Kasumi-1 (cell line): ENCODE measurements at regions not wholly inside any gene's neighbourhood (a gene's known extent, or its start where the extent isn't known, plus 50 kb on each side); places are given as distances from the start of the nearest gene placed in this dataset.

ENCODE experiments used
- DNase-seq, 2 experiments: peaks; one replicate each; lab custom pipeline; 2025; lab: John Stamatoyannopoulos, UW

- DNase-seq = no peak
These were observed 307.1 kb downstream of the SEMA3D start for GRCh38 chr7:84879570-84880325.

GRCh38 chr7:84877943-84878570 is 308.8 kb downstream of the SEMA3D start:
- DNase-seq = no peak

- no peak for DNase-seq
These were observed 310.6 kb downstream of the SEMA3D start for GRCh38 chr7:84876061-84876821.

- no peak for DNase-seq
These were observed 321.3 kb downstream of the SEMA3D start for GRCh38 chr7:84865560-84865959.

GRCh38 chr7:84857336-84857735 is 329.5 kb downstream of the SEMA3D start:
- no peak for DNase-seq

GRCh38 chr7:84855758-84856157 is 331.1 kb downstream of the SEMA3D start:
- DNase-seq = no peak

GRCh38 chr7:84848974-84849372 is 337.9 kb downstream of the SEMA3D start:
- DNase-seq = peak; percentile 16 to 18

GRCh38 chr7:84848219-84848973 is 338.5 kb downstream of the SEMA3D start:
- DNase-seq = no peak

- DNase-seq = no peak
These were observed 339.1 kb downstream of the SEMA3D start for GRCh38 chr7:84847790-84848189.

GRCh38 chr7:84847038-84847437 is 339.8 kb downstream of the SEMA3D start:
- DNase-seq = no peak

GRCh38 chr7:84845971-84846370 is 340.9 kb downstream of the SEMA3D start:
- DNase-seq = no peak

GRCh38 chr7:84844771-84845170 is 342.1 kb downstream of the SEMA3D start:
- DNase-seq = no peak

- DNase-seq = no peak
These were observed 345.0 kb downstream of the SEMA3D start for GRCh38 chr7:84841809-84842208.

- DNase-seq = no peak
These were observed 348.0 kb downstream of the SEMA3D start for GRCh38 chr7:84838857-84839256.

GRCh38 chr7:84837405-84837804 is 349.5 kb downstream of the SEMA3D start:
- DNase-seq = no peak

- no peak for DNase-seq
These were observed 357.1 kb downstream of the SEMA3D start for GRCh38 chr7:84829719-84830118.

GRCh38 chr7:84824057-84824651 is 362.7 kb downstream of the SEMA3D start:
- no peak for DNase-seq

- DNase-seq = peak; percentile 9 to 16
These were observed 363.3 kb downstream of the SEMA3D start for GRCh38 chr7:84823530-84823929.

- no peak for DNase-seq
These were observed 363.8 kb downstream of the SEMA3D start for GRCh38 chr7:84822941-84823510.

- DNase-seq = no peak
These were observed 365.0 kb downstream of the SEMA3D start for GRCh38 chr7:84821671-84822534.
